Activated naive CD4-positive, alpha-beta T cell treated with anti-CD3 and anti-CD28 coated beads, Interleukin-2, amount 50 U/mL, for 72 hours (primary cell): ENCODE measurements at regions not wholly inside any gene's neighbourhood (a gene's known extent, or its start where the extent isn't known, plus 50 kb on each side); places are given as distances from the start of the nearest gene placed in this dataset.
"Not testable (repeated sequence)": the region's sequence is repeated elsewhere in the genome, so short reads cannot be mapped to it uniquely, and the experiment has no call there.

Source experiments
- ATAC-seq, 2 donors: fragments of 150-1000 bp; cut with Tn5 transposase; 2 replicates each; pipeline ENCODE4 v1.10.0; 2021; ENCODE audit warnings: mild to moderate bottlenecking in 2 of 2, moderate library complexity in 2 of 2
- DNase-seq, 2 donors: peaks; one replicate each; pipeline ENCODE4 v3.0.0; 2021 to 2022; ENCODE audit warnings: low spot score in 2 of 2
- H3K27ac Mint-ChIP-seq, 2 donors: one replicate each; pipeline ENCODE4 v1.8.0; 2022; ENCODE audit warnings: mild to moderate bottlenecking in 2 of 2, mixed read lengths in 2 of 2
- H3K36me3 Mint-ChIP-seq, 2 donors: one replicate each; pipeline ENCODE4 v1.8.0; 2022; ENCODE audit warnings: mixed read lengths in 2 of 2
- H3K9me3 Mint-ChIP-seq, 2 donors: one replicate each; pipeline ENCODE4 v1.8.0; 2022; ENCODE audit warnings: mixed read lengths in 2 of 2

DNA sequence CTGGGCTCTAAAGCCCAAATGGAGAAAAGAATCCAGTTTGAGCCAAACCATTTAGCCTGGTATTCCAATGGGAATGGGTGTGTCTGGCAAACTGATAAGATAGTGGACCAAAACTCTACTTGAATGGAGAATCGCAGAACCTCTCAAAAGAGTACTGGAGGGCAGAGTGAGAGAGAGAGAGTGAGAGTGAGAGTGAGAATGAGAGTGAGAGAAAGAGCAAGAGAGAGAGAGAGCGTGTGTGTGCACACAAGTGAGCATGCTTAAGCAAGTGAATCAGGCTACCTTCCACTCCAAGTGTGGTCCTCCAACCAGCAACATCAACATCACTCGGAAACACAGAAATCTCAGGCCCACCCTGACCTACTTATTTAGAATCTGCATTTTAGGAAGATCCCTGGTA is 58.8 kb downstream of the UQCRFS1 start:
- DNase-seq = no peak
- Mint-ChIP-seq H3K36me3 (peaks cover 26 to 30% of the 10 kb centered on the region in 2 donors), H3K27ac (no peak overlapping the region), H3K9me3 (peaks cover 36 to 46% of the 10 kb centered on the region in 2 donors)
- no peak for ATAC-seq

DNA sequence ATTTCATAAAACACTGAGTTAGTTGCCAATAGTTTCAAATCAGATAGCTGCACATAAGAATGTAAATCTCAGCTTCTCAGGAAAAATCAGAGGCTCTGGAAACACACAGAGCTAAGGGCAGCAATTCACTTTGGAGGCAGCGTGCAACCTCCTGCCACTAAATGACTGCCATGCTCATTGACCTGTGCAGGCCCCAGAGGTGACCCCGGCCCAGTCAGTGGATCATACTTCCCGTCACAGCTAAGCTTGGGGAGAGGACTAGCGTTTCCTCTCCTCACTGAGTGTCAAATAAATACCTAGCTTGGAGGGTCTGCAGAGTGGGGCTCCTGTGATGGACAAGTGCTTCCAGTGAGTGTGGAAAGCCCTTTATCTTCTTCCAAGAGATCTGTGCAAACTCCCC is 67.2 kb downstream of the UQCRFS1 start:
- no peak for ATAC-seq

DNA sequence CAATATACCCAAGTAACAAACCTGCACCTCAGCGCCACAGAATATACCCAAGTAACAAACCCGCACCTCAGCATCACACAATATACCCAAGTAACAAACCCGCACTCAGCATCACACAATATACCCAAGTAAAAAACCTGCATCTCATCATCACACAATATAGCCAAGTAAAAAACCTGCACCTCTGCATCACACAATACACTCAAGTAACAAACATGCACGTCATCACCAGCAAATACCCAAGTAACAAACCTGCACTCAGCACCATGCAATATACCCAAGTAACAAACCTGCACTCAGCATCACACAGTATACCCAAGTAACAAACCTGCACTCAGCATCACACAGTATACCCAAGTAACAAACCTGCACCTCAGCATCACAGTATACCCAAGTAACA is 69.8 kb downstream of the UQCRFS1 start:
- Mint-ChIP-seq H3K27ac (no peak overlapping the region), H3K9me3 (peaks cover 15 to 31% of the 10 kb centered on the region in 2 donors), H3K36me3 (peaks cover 13% of the 10 kb centered on the region in 2 donors)
- DNase-seq (no peak), ATAC-seq (no peak)

More for the DNA sequence above, 67.2 kb downstream of the UQCRFS1 start:
- Mint-ChIP-seq H3K36me3 (no peaks in the 10 kb centered on the region), H3K9me3 (peaks cover 8 to 12% of the 10 kb centered on the region in 2 donors), H3K27ac (no peak overlapping the region)
- DNase-seq = no peak

DNA sequence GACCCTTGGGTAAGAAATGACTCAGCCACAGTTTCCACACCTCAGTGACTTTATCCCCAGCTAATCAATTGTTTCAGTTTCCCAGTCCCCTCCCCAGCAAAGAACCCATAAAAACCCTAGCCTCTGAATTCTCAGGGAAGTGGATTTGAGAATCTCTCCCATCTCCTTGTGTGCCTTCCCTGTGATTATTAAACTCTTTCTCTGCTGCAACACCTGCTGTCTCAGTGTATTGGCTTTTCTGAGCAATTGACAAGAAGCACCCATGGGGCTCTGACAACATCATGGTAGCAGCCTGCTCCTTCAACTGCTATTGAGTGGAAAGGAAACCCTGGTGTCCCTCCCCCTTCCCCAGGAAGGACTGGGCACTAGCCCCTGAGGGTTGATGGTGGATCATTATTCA is 73.7 kb downstream of the UQCRFS1 start:
- H3K9me3 Mint-ChIP-seq = peaks cover 20 to 45% of the 10 kb centered on the region in 2 donors
- ATAC-seq (no peak), DNase-seq (no peak)
- H3K36me3 Mint-ChIP-seq = peaks cover 13 to 32% of the 10 kb centered on the region in 2 donors
- H3K27ac Mint-ChIP-seq = no peak overlapping the region

DNA sequence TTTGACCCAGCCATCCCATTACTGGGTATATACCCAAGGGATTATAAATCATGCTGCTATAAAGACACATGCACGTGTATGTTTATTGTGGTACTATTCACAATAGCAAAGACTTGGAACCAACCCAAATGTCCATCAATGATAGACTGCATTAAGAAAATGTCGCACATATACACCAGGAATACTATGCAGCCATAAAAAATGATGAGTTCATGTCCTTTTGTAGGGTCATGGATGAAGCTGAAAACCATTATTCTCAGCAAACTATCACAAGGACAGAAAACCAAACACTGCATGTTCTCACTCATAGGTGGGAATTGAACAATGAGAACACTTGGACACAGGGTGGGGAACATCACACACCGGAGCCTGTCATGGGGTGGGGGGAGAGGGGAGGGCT is 74.7 kb downstream of the UQCRFS1 start:
- ATAC-seq, H3K27ac Mint-ChIP-seq, DNase-seq: not testable (repeated sequence)
- H3K9me3 Mint-ChIP-seq = peaks cover 26 to 48% of the 10 kb centered on the region in 2 donors
- peaks cover 13 to 32% of the 10 kb centered on the region in 2 donors for H3K36me3 Mint-ChIP-seq

DNA sequence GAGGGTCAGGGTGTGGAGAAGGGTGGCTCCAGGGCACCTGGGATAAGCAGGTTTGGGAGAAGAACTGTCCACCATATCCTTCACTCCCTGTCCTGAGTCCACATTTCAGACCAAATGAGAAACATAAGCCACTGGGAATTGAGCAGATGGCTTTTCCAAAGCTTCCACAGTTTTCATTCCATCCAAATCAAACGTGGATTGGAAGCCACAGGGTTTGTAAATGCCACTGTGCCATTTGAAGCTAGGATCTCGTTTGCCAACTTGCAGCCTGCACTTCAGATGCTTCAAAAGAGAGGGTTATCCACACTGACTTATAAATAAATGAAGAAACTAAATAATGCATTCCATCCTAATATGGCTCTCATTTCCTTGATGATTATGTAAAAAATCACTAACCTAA is 81.5 kb downstream of the UQCRFS1 start:
- ATAC-seq = no peak
- Mint-ChIP-seq H3K36me3 (peaks cover 0 to 15% of the 10 kb centered on the region in 2 donors), H3K27ac (no peak overlapping the region), H3K9me3 (peaks cover 11 to 16% of the 10 kb centered on the region in 2 donors)
- DNase-seq = no peak

DNA sequence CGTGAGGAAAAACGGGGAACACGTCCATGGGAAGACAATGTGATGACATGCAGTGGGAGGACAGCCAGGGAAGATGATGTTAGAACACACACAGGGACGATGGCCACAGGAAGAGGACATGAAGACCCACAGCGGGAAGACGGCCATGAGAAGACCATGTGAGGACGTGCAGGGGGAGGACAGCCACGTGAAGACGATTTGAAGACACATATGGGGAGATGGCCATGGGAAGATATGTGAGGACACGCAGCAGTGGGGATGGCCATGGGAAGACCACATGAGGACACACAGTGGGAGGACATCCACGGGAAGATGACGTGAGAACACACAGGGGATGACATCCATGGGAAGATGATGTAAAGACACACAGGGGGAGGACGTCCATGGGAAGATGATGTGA is 83.8 kb downstream of the UQCRFS1 start:
- Mint-ChIP-seq H3K36me3 (peaks cover 0 to 7% of the 10 kb centered on the region in 2 donors), H3K9me3 (peaks cover 12 to 15% of the 10 kb centered on the region in 2 donors), H3K27ac (no peak overlapping the region)
- ATAC-seq = no peak
- DNase-seq = no peak

DNA sequence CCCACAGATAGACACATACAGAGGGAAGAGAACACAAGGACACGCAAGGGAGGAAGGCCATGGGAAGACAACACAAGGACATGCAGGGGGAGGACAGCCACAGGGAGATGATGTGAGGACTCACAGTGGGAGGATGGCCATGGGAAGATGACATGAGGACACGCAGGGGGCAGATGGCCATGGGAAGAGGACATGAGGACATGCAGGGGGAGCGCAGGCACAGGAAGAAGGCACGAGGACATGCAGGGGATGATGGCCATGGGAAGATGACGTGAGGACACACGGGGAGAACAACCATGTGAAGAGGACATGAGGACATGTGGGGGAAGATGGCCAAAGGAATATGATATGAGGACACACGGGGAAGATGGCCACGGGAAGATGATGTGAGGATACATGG is 84.7 kb downstream of the UQCRFS1 start:
- Mint-ChIP-seq H3K9me3 (peaks cover 6 to 10% of the 10 kb centered on the region in 2 donors), H3K36me3 (peaks cover 0 to 7% of the 10 kb centered on the region in 2 donors), H3K27ac (no peak overlapping the region)
- ATAC-seq (no peak), DNase-seq (no peak)

DNA sequence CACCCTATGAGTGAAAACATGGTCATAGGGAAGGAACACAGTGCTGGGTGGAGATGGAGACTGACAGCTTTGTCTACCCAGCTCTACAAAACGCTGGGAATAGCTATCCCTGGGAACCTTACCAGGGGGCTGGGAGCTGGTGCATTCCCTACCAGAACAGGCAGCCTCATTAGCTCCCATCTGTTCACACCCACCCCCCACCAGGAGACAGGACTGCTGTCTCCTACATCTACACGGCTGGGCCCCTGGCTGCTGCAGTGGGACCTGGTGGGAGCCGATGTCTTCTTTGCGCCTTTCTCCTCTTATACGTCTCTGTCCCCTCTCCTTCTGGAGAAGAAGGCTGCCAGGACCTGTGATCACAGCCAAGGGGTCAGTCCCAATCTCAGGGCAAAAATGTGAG is 90.8 kb downstream of the UQCRFS1 start:
- ATAC-seq = no peak
- Mint-ChIP-seq H3K9me3 (peaks cover 11 to 17% of the 10 kb centered on the region in 2 donors), H3K36me3 (peaks cover 0 to 12% of the 10 kb centered on the region in 2 donors), H3K27ac (no peak overlapping the region)
- DNase-seq = no peak

DNA sequence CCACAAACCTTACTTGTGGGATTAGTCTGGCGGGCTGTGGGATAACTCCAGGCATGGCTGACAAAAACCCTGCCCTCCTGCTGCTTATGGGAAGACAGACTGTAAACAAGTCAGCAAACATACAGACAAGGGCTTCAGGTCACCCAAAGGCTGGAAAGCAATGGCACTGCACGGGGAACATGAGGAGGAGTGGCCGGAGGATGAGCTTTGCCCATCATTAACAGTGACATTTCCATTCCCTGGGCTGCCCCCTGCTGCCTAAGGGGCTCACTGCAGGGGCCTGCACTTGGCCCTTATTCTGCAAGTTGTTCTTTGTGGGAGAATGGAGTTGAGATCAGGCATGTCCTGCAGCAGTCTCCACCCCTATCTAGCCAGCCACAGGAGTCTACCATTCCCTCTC is 91.3 kb downstream of the UQCRFS1 start:
- DNase-seq (peak in 1 of 2 donors; percentile 5), ATAC-seq (no peak)
- peaks cover 0 to 12% of the 10 kb centered on the region in 2 donors for H3K36me3 Mint-ChIP-seq
- peaks cover 11 to 17% of the 10 kb centered on the region in 2 donors for H3K9me3 Mint-ChIP-seq
- no peak overlapping the region for H3K27ac Mint-ChIP-seq

DNA sequence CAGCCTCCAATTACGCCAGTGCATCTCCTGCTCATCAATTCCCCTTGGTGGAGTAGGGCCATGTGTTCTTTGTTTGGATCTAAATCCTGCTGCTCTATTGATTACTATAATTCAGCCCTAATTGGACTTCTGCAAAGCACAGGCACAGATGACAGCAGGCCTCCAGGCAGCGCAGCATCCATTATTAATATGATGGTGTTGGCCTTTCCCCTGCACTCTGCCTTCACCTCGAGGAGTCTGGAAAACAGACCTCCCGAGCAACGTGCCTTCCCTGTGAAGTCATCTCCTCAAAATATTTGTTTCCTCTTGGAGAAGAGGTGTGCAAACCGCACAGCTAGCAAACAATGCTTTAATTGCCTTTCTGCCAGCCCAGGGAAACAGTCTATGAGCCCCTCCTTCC is 92.5 kb downstream of the UQCRFS1 start:
- Mint-ChIP-seq H3K27ac (no peak overlapping the region), H3K9me3 (peaks cover 11 to 17% of the 10 kb centered on the region in 2 donors), H3K36me3 (peaks cover 0 to 12% of the 10 kb centered on the region in 2 donors)
- DNase-seq (no peak), ATAC-seq (no peak)

DNA sequence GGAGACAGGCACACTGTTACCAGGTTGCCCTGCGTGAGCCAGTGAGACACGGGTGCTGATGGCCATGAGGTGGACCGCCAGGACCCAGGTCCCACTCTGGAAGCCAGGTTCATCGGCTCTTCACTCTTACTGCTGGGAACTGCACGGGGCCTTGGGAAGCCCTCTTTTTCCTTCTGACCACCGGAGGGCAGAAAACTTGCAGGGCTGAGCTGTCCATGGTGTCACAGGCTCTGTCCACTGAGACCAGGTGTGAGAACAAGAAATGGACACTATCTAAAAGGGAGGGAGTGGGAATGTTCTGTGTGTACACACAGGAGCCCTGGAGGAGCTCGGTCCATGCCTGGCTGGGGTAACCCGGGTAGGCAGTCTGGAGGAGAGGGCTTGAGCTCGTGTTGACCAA is 93.4 kb downstream of the UQCRFS1 start:
- no peak for DNase-seq
- Mint-ChIP-seq H3K36me3 (peaks cover 0 to 5% of the 10 kb centered on the region in 2 donors), H3K27ac (no peak overlapping the region), H3K9me3 (peaks cover 5 to 9% of the 10 kb centered on the region in 2 donors)
- no peak for ATAC-seq

DNA sequence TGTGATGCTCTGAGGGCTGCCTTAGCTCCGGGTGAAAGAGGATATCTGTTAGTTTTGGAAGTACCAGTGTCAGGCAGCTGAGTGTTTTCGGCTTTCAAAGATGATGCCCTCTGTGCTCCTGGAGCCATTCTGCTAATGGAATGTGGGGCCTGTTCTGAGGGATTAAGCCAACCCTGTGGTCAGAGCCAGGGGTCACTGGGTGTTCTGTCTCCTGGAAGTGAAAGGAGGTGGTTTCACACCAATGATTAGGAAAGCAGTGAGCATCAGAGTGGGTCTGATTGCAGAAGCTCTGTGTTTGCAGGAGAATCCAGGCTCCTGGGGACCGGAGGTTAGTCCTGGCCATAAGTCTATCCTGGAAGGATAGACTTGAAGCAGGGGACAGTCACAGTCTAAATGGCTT is 94.6 kb downstream of the UQCRFS1 start:
- Mint-ChIP-seq H3K9me3 (peaks cover 5 to 9% of the 10 kb centered on the region in 2 donors), H3K27ac (no peak overlapping the region)
- no peak for ATAC-seq

DNA sequence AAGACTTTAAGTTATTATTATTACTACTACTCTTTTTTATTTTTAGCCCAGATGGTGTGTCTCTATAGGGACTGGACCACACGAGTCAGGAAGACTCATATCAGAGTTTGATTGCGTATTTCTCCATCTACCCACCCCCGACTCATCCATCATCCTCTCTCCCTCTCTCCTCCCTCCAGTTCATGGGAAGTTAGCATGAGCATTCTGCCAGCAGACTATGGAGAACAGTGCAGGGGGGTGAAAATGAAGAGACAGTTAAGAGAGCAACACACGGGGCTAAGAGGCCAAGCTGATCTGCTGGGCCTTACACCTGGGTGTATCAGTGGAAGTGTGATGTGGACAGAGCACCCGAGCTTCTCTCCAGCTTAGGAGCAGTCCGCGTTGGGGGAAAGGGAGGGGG is 95.0 kb downstream of the UQCRFS1 start:
- ATAC-seq (no peak), DNase-seq (no peak)
- H3K36me3 Mint-ChIP-seq = peaks cover 0 to 4% of the 10 kb centered on the region in 2 donors
- H3K27ac Mint-ChIP-seq = no peak overlapping the region
- peaks cover 3 to 8% of the 10 kb centered on the region in 2 donors for H3K9me3 Mint-ChIP-seq

More for the DNA sequence above, 94.6 kb downstream of the UQCRFS1 start:
- peaks cover 0 to 5% of the 10 kb centered on the region in 2 donors for H3K36me3 Mint-ChIP-seq
- DNase-seq = no peak

DNA sequence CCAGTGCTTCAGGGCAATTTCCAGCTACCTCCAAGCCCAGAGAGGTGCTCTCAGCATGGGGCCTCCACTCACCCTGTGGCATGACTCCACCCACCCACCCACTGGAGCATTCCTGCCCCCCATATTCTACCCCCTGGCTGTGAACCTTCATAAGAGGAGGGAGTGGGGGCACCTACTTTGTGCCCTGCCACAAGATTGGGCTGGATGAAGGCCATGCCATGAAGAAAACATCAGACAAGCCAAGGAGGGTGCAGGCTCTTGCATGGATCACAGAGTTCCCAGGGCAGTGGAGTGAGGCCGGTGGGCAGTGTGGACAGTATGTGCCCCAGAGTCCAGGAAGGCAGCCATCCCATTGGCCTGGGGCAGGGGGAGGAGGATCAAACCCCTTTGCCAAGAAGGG is 97.8 kb downstream of the UQCRFS1 start:
- H3K9me3 Mint-ChIP-seq = no peaks in the 10 kb centered on the region
- H3K27ac Mint-ChIP-seq = no peak overlapping the region
- DNase-seq (no peak), ATAC-seq (no peak)
- no peaks in the 10 kb centered on the region for H3K36me3 Mint-ChIP-seq

DNA sequence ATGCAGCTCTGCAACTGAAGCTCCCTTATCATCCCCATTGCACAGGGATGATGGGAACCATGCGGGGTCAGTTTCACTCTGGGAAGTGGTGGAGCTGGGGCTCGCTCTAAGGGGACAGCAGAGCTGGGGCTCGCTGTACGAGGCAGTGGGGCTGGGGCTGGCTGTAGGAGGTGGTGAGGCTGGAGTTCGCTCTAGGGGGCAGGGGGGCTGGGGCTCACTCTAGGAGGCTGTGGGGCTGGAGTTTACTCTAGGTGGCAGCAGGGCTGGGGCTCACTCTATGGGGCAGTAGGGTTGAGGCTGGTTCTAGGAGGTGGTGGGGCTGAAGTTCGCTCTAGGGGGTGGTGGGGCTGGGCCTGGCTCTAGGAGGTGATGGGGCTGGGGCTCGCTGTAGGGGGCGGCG is 99.1 kb downstream of the UQCRFS1 start:
- ATAC-seq (no peak), DNase-seq (no peak)
- no peaks in the 10 kb centered on the region for H3K36me3 Mint-ChIP-seq
- H3K9me3 Mint-ChIP-seq = peaks cover 0 to 1% of the 10 kb centered on the region in 2 donors
- H3K27ac Mint-ChIP-seq = no peak overlapping the region

DNA sequence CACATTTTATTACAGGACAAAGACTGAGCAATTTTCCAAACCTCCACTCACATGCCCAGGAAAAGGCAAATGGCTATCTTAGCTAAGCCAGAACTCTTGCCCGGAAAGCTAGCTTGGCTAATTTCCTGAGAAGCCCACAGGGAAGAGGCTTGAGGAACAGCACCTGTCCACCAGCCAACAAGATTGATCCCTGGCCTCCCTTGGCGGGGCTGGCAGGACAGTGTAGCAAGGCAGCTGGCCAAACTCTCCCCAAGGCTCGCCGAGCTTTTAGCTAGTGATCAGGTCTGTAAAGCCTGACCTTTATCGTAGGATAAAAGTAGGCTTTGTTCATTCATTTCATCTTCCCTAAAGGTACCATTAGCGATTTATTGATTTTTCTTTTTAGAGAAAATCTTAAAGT is 101.4 kb downstream of the UQCRFS1 start:
- Mint-ChIP-seq H3K36me3 (no peaks in the 10 kb centered on the region), H3K9me3 (peaks cover 0 to 5% of the 10 kb centered on the region in 2 donors), H3K27ac (no peak overlapping the region)
- no peak for ATAC-seq
- DNase-seq = no peak

DNA sequence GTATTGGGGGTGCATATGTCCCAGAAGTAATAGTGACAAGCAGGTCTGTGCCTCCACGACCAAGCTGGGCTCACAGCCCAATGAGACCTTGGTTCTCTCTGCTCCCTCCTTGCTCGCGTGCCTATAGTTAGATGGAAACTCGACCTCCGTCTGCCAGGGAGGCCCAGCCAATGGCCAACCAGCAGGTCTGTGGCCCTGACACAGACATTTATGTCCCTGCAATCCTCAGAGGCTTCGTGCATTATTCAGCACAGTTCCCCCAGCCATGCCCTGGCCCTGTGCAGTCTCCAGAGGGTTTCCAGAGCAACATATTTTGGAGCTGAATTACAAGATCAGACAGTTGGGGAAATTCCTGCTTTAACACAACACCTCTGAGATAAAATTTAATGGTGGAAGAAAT is 105.1 kb downstream of the UQCRFS1 start:
- no peaks in the 10 kb centered on the region for H3K36me3 Mint-ChIP-seq
- H3K9me3 Mint-ChIP-seq = peaks cover 4 to 19% of the 10 kb centered on the region in 2 donors
- DNase-seq = no peak
- no peak for ATAC-seq
- H3K27ac Mint-ChIP-seq = no peak overlapping the region
